IMR-90 (cell line): ENCODE measurements at regions not wholly inside any gene's neighbourhood (a gene's known extent, or its start where the extent isn't known, plus 50 kb on each side); places are given as distances from the start of the nearest gene placed in this dataset.

Source experiments
- BHLHE40 ChIP-seq: fragments of 150-350 bp; IDR thresholded peaks from 2 replicates; pipeline ENCODE4 v1.6.1; 2016; ENCODE audit warnings: mild to moderate bottlenecking, low read depth, low read length
- CEBPB ChIP-seq: IDR thresholded peaks from 2 replicates; pipeline ENCODE4 v1.6.1; 2012; ENCODE audit warnings: low read depth, low read length, improper control_type of control experiment
- CHD1 ChIP-seq: IDR thresholded peaks from 2 replicates; pipeline ENCODE4 v1.6.1; 2012; ENCODE audit warnings: low read depth, low read length, improper control_type of control experiment
- ELK1 ChIP-seq: fragments of 150-350 bp; IDR thresholded peaks from 2 replicates; pipeline ENCODE4 v1.6.1; 2016; ENCODE audit warnings: low read depth, mild to moderate bottlenecking, low read length, moderate library complexity, borderline replicate concordance
- FOS ChIP-seq: fragments of 150-350 bp; IDR thresholded peaks from 2 replicates; pipeline ENCODE4 v1.6.1; 2016; ENCODE audit warnings: low read depth, low read length
- MAFK ChIP-seq: IDR thresholded peaks from 2 replicates; pipeline ENCODE4 v1.6.1; 2012; ENCODE audit warnings: low read depth, low read length, improper control_type of control experiment
- MAZ ChIP-seq: IDR thresholded peaks from 2 replicates; pipeline ENCODE4 v1.6.1; 2012; ENCODE audit warnings: low read depth, mild to moderate bottlenecking, low read length, improper control_type of control experiment, moderate library complexity, borderline replicate concordance
- NFE2L2 ChIP-seq: fragments of 150-350 bp; IDR thresholded peaks from 2 replicates; pipeline ENCODE4 v1.6.1; 2016; ENCODE audit warnings: low read depth, mild to moderate bottlenecking, low read length
- POLR2A ChIP-seq: IDR thresholded peaks from 2 replicates; pipeline ENCODE4 v1.6.1; 2012; ENCODE audit warnings: mild to moderate bottlenecking, low read depth, low read length
- RAD21 ChIP-seq: IDR thresholded peaks from 2 replicates; pipeline ENCODE4 v1.6.1; 2012; ENCODE audit warnings: low read length, improper control_type of control experiment
- SMC3 ChIP-seq: fragments of 150-350 bp; IDR thresholded peaks from 2 replicates; pipeline ENCODE4 v1.6.1; 2016; ENCODE audit warnings: low read depth, mild to moderate bottlenecking, antibody characterized with exemption, low read length, moderate library complexity
- USF2 ChIP-seq: fragments of 150-350 bp; IDR thresholded peaks from 2 replicates; pipeline ENCODE4 v1.6.1; 2017; ENCODE audit warnings: mild to moderate bottlenecking, antibody characterized with exemption, low read length, low read depth
- TF ChIP-seq, protein P1 (sequence below): conservative IDR thresholded peaks from 2 replicates; pipeline ENCODE4 v1.5.1; 2012; ENCODE audit warnings: mild to moderate bottlenecking, low read depth, low read length, improper control_type of control experiment

DNA sequence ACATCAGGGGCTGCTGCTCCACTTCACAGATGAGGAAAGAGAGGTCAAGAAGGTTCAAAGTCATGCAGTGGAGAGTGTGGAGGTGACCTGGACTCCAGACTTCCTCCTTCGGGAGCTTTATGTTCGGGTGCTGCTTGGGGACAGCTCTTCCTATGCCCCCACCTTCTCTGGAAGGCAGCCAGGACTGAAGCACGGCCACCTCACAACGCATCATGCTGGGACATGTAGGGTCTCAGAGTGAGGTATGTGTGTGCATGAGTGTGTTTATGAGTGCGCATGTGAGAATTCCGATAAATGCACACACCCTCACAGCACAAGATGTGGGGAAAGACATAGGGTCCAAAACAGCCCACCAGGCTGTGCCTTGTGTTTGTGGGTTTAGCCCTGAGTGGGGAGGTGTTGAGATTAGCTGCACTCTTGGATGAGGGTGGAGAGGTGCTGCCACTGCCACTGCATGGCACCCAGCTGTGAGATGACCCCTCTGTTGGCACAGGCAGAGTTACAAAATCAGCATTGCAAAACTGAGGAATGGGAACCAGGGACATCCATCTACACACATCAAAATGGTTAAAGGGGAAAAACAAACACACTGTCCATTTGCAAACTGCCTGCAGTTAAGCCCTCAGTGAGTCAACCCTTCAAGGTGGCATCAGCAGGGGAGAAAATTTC, 367.4 kb downstream of the SEC14L1 start:
- TF ChIP-seq, protein P1, sequence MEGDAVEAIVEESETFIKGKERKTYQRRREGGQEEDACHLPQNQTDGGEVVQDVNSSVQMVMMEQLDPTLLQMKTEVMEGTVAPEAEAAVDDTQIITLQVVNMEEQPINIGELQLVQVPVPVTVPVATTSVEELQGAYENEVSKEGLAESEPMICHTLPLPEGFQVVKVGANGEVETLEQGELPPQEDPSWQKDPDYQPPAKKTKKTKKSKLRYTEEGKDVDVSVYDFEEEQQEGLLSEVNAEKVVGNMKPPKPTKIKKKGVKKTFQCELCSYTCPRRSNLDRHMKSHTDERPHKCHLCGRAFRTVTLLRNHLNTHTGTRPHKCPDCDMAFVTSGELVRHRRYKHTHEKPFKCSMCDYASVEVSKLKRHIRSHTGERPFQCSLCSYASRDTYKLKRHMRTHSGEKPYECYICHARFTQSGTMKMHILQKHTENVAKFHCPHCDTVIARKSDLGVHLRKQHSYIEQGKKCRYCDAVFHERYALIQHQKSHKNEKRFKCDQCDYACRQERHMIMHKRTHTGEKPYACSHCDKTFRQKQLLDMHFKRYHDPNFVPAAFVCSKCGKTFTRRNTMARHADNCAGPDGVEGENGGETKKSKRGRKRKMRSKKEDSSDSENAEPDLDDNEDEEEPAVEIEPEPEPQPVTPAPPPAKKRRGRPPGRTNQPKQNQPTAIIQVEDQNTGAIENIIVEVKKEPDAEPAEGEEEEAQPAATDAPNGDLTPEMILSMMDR: no peak
- TF ChIP-seq SMC3: no peak
- TF ChIP-seq POLR2A: no peak
- no peak for TF ChIP-seq USF2
- no peak for TF ChIP-seq MAZ
- TF ChIP-seq NFE2L2: no peak
- TF ChIP-seq BHLHE40: no peak
- no peak for TF ChIP-seq CEBPB
- TF ChIP-seq MAFK: no peak
- TF ChIP-seq RAD21: no peak
- TF ChIP-seq FOS: no peak
- TF ChIP-seq ELK1: no peak
- TF ChIP-seq CHD1: no peak
